HG03520 (cell line): ENCODE measurements at regions not wholly inside any gene's neighbourhood (a gene's known extent, or its start where the extent isn't known, plus 50 kb on each side); places are given as distances from the start of the nearest gene placed in this dataset.

ENCODE experiments used
- ATAC-seq: cut with Tn5 transposase; IDR thresholded peaks from one replicate; pipeline ENCODE4 v1.9.1; 2021; ENCODE audit warnings: mild to moderate bottlenecking, moderate library complexity; ENCODE audit not compliant: unreplicated experiment

- ATAC-seq = no peak
Measured at GRCh38 chr2:3101016-3101942, 276.3 kb downstream of the EIPR1 start.

- ATAC-seq = no peak
Measured at GRCh38 chr2:3100386-3100785, 277.2 kb downstream of the EIPR1 start.

GRCh38 chr2:3099860-3100234 lies 277.8 kb downstream of the EIPR1 start:
- ATAC-seq = no peak

- no peak for ATAC-seq
Measured at GRCh38 chr2:3099145-3099859, 278.3 kb downstream of the EIPR1 start.

GRCh38 chr2:3098231-3098630 lies 279.4 kb downstream of the EIPR1 start:
- ATAC-seq = no peak

- ATAC-seq = no peak
Measured at GRCh38 chr2:3097804-3098203, 279.8 kb downstream of the EIPR1 start.

- ATAC-seq = no peak
Measured at GRCh38 chr2:3094999-3095958, 282.3 kb downstream of the EIPR1 start.

GRCh38 chr2:3094318-3094717 lies 283.3 kb downstream of the EIPR1 start:
- ATAC-seq = no peak

- no peak for ATAC-seq
Measured at GRCh38 chr2:3091696-3092095, 285.9 kb downstream of the EIPR1 start.

- ATAC-seq = no peak
Measured at GRCh38 chr2:3082705-3083104, 294.9 kb downstream of the EIPR1 start.

GRCh38 chr2:3079959-3080948 lies 297.4 kb downstream of the EIPR1 start:
- ATAC-seq = no peak

GRCh38 chr2:3079466-3079865 lies 298.2 kb downstream of the EIPR1 start:
- no peak for ATAC-seq

GRCh38 chr2:3078684-3079083 lies 298.9 kb downstream of the EIPR1 start:
- no peak for ATAC-seq

GRCh38 chr2:3076848-3077642 lies 300.6 kb downstream of the EIPR1 start:
- no peak for ATAC-seq

GRCh38 chr2:3075991-3076340 lies 301.7 kb downstream of the EIPR1 start:
- ATAC-seq = no peak

GRCh38 chr2:3075316-3075990 lies 302.2 kb downstream of the EIPR1 start:
- no peak for ATAC-seq

GRCh38 chr2:3073704-3074103 lies 303.9 kb downstream of the EIPR1 start:
- ATAC-seq = no peak

GRCh38 chr2:3073041-3073595 lies 304.5 kb downstream of the EIPR1 start:
- ATAC-seq = no peak
